NCI-H2081 (cell line): ENCODE measurements at regions not wholly inside any gene's neighbourhood (a gene's known extent, or its start where the extent isn't known, plus 50 kb on each side); places are given as distances from the start of the nearest gene placed in this dataset.
"Not testable (repeated sequence)": the region's sequence is repeated elsewhere in the genome, so short reads cannot be mapped to it uniquely, and the experiment has no call there.

ENCODE experiments used
- DNase-seq, 2 experiments: peaks; one replicate each; lab custom pipeline; 2025; lab: John Stamatoyannopoulos, UW

GRCh38 chr15:92705764-92706163, 50.2 kb upstream of the FAM174B start:
- no peak for DNase-seq

GRCh38 chr15:92706201-92706600, 50.6 kb upstream of the FAM174B start:
- no peak for DNase-seq

GRCh38 chr15:92707880-92708551, 52.4 kb upstream of the FAM174B start:
- DNase-seq, result no peak

- DNase-seq, result no peak
These were observed 53.1 kb upstream of the FAM174B start for GRCh38 chr15:92708635-92709034.

- DNase-seq, result peak in 1 of 2 experiments; percentile 2
These were observed 53.7 kb upstream of the FAM174B start for GRCh38 chr15:92709110-92709790.

- no peak for DNase-seq
These were observed 55.9 kb upstream of the FAM174B start for GRCh38 chr15:92711457-92711831.

- DNase-seq, result peak in 1 of 2 experiments; percentile 26
These were observed 58.5 kb upstream of the FAM174B start for GRCh38 chr15:92714077-92714476.

GRCh38 chr15:92714477-92715401, 59.2 kb upstream of the FAM174B start:
- peak; percentile 75 to 77 for DNase-seq

GRCh38 chr15:92715758-92716157, 60.2 kb upstream of the FAM174B start:
- DNase-seq, result no peak

GRCh38 chr15:92719021-92719420, 63.4 kb upstream of the FAM174B start:
- DNase-seq, result no peak

- no peak for DNase-seq
These were observed 68.6 kb upstream of the FAM174B start for GRCh38 chr15:92724144-92724543.

GRCh38 chr15:92725171-92725570, 69.6 kb upstream of the FAM174B start:
- DNase-seq, result no peak

- no peak for DNase-seq
These were observed 72.7 kb upstream of the FAM174B start for GRCh38 chr15:92728266-92728665.

- no peak for DNase-seq
These were observed 77.7 kb upstream of the FAM174B start for GRCh38 chr15:92733090-92733933.

- DNase-seq, result peak; percentile 62 to 75
These were observed 78.5 kb upstream of the FAM174B start for GRCh38 chr15:92733934-92734521.

GRCh38 chr15:92739246-92739645, 83.7 kb upstream of the FAM174B start:
- DNase-seq, result not testable (repeated sequence)

- DNase-seq, result no peak
These were observed 90.3 kb upstream of the FAM174B start for GRCh38 chr15:92745845-92746271.

- no peak for DNase-seq
These were observed 91.5 kb upstream of the FAM174B start for GRCh38 chr15:92747047-92747446.

- no peak for DNase-seq
These were observed 93.6 kb upstream of the FAM174B start for GRCh38 chr15:92749216-92749615.

- no peak for DNase-seq
These were observed 94.4 kb upstream of the FAM174B start for GRCh38 chr15:92749946-92750345.

- no peak for DNase-seq
These were observed 96.0 kb upstream of the FAM174B start for GRCh38 chr15:92751528-92751927.
